Glomerular visceral epithelial cell (primary cell): ENCODE measurements at regions not wholly inside any gene's neighbourhood (a gene's known extent, or its start where the extent isn't known, plus 50 kb on each side); places are given as distances from the start of the nearest gene placed in this dataset.

Source experiments
- DNase-seq: peaks from one replicate; pipeline ENCODE4 v3.0.0-alpha.2; 2016; ENCODE audit errors: extremely low spot score

DNA sequence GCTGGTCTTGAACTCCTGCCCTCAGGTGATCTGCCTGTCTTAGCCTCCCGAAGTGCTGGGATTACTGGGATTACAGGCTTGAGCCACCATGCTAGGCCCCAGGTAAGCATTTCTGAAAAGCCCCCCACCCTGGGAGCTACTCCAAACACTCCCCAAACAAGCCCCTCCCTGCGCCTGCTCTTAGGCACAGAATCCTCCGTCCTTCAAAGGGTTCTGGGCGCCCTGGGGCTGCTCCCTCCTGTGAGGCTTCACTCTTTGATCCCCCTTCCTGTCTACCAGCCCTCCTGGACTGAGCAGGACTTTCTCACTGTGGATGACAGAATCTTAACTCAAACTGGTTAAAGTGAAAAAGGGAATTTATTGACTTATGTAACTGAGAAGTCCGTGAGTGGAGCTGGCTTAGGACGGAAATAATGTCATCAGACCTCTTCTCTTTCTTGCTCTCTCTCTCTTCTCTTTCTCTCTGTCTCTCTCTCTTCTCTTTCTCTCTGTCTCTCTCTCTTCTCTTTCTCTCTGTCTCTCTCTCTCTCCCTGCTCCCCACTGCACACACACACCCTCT is 66.9 kb upstream of the CLMN start:
- no peak for DNase-seq

DNA sequence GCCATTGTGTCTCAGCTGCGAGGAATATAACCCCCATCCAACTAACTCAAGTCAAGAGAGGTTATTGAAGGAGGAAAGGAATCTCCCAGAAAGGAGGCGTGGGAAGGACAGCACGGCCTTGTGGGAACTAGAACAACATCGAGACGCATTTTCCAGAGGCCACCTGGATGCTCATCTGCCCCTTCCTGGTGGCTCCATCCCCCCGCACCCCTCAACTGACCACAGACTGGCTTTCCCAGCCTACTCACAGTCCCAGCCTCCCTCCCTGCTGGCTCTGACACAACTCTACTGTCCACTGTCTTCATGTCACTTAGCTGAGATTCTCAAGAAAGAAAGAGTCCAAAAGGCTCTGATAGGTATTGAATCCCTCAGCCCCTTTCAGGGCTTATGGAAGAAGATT is 66.0 kb upstream of the CLMN start:
- DNase-seq, result no peak

DNA sequence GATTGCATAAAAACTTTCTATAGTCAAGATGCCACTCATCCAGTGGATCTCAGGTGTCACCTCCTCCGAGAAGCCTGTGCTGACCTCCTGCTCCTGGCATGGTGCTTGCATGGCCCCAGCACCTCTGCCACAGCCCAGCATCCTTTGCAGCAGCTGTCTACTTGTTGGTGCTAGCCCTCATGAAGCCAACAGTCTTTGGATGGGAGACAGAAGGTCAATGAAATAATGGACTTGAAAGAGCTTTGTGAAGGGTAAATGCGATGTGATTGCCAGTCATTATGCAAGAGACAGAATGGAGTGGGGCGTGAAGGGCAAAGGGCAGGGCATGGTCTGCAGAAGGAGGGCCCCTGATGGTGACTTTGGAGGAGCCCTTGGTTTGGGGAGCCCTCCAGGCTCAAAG is 63.0 kb upstream of the CLMN start:
- no peak for DNase-seq

DNA sequence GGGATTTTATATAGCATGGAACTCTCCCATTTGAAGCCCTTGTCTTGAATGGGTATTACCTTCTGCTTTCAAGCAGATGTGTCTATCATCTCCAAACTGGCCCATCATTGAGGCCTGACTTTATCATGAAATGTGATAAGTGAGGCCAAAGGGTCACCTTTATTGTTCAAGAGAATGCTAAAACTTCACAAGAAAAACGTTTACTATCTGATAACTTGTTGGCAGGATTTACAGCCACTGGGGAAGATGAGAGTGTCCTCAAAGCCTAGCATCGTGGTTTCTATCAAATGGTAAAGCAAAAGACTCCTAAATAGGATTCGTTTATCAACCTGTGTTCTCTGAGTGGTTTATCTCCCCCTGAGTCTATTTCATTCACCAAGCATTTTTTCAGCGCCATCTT is 62.0 kb upstream of the CLMN start:
- DNase-seq, result no peak

DNA sequence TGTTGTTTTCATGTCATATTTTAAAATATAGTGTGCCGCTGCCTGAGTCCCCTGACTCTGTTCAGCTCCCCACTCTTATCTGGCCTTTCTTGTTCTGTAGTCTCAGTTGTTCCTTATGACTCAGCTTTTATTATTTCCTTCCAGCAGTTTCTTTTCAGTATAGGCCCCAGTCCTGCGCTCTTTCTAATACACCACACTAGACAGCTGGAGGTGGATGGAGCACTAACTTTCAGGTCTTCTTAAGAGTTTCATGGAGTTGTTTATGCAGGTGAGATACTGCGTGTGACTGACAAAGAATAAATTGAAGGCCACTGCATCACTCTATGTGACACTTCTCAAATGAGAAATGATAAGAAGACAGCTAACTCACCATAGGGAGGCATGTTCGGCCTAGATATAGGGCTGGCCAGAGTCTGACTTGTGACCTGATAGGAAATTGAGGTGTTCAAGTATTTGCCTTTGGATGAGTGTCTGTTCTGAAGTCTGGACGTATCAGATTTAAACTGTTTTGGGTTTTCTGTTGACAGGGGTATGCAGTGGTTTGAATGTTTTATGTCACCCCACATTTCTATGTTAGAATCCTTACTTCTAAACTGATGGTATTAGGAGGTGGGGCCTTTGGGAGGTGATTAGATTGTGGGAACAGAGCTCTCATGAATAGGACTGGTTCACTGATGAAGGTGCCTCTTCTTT is 60.8 kb upstream of the CLMN start:
- DNase-seq, result no peak

DNA sequence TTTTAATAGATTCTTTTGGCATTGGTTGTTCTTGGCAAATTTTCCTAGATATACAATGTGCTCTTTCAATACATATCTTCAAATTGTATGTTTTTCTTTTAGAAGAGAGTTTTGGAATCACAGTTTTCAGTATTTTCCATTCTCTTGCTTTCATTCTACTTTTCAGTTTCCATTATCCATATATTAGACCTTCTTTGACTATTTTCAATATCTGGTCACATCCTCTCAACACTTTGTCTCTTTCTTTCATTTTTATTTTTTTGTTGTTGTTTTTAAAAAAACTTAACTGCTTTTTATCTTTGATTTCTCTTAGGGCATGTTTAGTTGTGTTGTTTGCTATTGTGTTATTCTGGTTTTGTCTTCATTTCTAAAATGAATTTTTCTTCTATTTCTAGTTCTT is 59.9 kb upstream of the CLMN start:
- no peak for DNase-seq

DNA sequence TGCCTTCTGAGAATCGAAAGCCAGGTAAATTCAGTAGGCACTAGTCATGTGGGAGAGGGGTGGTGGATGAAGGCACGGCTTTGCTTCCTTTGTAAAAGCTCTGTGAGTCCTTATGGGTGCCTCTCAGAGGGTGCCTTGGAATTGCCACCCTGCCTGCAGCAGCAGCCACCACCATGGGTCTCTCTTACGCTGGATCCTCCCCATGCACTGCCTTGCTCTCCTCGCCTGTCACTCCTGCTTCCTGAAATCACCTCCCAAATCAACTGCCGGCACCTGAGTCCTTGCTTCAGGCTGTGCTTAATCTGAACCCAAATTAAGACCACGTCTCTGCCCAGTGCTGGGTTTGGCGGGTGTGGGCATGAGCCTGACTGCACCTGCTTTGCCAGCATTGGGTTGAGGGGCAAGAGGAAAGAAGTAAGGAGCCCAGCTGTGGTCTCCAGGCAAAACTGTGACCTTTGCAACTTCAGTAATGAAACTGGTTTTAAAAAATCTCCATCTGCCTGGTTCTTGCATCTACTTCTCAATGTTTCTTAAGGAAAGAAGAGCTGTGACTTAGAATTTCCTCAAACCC is 55.9 kb upstream of the CLMN start:
- no peak for DNase-seq

DNA sequence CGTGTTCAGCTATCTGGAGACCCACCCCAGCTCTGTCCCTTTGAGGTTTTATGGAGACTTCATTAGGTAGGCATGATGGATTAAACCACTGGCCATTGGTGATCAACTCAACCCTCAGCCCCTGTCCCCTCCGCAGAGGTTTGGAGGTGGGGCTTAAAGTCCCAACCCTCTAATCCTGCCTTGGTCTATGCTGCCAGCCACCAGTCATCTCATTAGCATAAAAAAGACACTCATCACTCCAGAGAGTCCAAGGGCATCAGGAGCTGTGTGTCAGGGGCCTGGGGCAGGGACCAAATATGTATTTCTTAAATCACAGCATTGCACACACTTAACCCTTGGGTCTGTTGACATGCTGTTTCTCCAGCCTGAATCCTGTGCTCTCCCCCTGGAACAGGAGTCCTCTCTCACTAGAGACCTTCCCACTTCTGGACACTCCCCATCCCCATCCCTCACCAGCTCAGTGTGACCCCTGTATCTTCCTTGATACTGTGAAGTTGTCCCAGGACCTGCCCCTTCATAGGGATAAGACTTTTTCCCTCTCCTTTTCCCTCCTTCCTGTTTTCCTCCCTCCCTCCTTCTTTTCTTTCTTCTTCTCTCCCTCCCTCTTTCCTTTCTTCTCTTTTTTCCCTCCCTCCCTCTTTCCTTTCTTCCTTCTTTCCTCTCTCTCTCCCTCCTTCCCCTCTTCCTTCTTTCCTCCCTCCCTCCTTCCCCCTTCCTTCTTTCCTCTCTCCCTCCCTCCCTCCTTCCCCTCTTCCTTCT is 54.7 kb upstream of the CLMN start:
- DNase-seq, result no peak

DNA sequence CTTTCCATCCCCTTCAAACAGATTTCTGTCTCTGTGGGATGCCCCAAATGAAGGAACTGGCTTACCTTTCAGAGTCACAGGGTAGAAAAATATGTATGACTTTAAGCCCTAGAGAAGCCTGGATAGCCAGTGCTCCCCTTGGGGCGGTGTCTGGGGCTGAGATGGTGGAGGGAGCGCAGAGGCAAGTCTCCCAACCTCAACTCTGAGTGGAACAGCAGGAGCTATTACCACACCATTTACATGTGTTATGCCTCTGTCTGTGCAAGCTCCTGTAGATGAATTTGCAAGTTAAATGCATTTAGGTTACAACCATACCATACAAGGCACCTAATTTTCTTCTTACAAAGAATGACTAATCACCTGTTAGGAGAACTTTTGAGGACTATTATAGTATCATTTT is 50.4 kb upstream of the CLMN start:
- no peak for DNase-seq
